HG03460 (cell line): ENCODE measurements at regions not wholly inside any gene's neighbourhood (a gene's known extent, or its start where the extent isn't known, plus 50 kb on each side); places are given as distances from the start of the nearest gene placed in this dataset.

Experiments
- ATAC-seq: cut with Tn5 transposase; IDR thresholded peaks from one replicate; pipeline ENCODE4 v1.9.1; 2021; ENCODE audit not compliant: unreplicated experiment

- ATAC-seq: no peak
Measured at GRCh38 chr3:151935446-151935845, 62.0 kb downstream of the SUCNR1 start.

- ATAC-seq: no peak
Measured at GRCh38 chr3:151940481-151940880, 67.0 kb downstream of the SUCNR1 start.

- ATAC-seq: no peak
Measured at GRCh38 chr3:151943539-151943938, 70.1 kb downstream of the SUCNR1 start.

GRCh38 chr3:151944356-151944755, 70.9 kb downstream of the SUCNR1 start:
- no peak for ATAC-seq

- ATAC-seq: no peak
Measured at GRCh38 chr3:151946606-151947005, 73.2 kb downstream of the SUCNR1 start.

GRCh38 chr3:151949706-151950105, 76.3 kb downstream of the SUCNR1 start:
- ATAC-seq: no peak

- ATAC-seq: no peak
Measured at GRCh38 chr3:151955356-151955755, 81.9 kb downstream of the SUCNR1 start.

GRCh38 chr3:151960961-151961580, 87.6 kb downstream of the SUCNR1 start:
- no peak for ATAC-seq

GRCh38 chr3:151962352-151962751, 88.9 kb downstream of the SUCNR1 start:
- ATAC-seq: no peak

- ATAC-seq: no peak
Measured at GRCh38 chr3:151962912-151963311, 89.5 kb downstream of the SUCNR1 start.

GRCh38 chr3:151964743-151965142, 91.3 kb downstream of the SUCNR1 start:
- ATAC-seq: no peak

- no peak for ATAC-seq
Measured at GRCh38 chr3:151969026-151969642, 95.7 kb downstream of the SUCNR1 start.

GRCh38 chr3:151971814-151972579, 98.6 kb downstream of the SUCNR1 start:
- ATAC-seq: no peak

GRCh38 chr3:151974067-151974466, 100.6 kb downstream of the SUCNR1 start:
- ATAC-seq: no peak

GRCh38 chr3:151976211-151977050, 103.0 kb downstream of the SUCNR1 start:
- no peak for ATAC-seq

GRCh38 chr3:151979906-151980305, 106.5 kb downstream of the SUCNR1 start:
- no peak for ATAC-seq

- ATAC-seq: no peak
Measured at GRCh38 chr3:151983538-151983937, 110.1 kb downstream of the SUCNR1 start.

- ATAC-seq: no peak
Measured at GRCh38 chr3:151985787-151986430, 112.5 kb downstream of the SUCNR1 start.

GRCh38 chr3:151987893-151988292, 114.5 kb downstream of the SUCNR1 start:
- no peak for ATAC-seq

GRCh38 chr3:151989621-151990020, 116.2 kb downstream of the SUCNR1 start:
- no peak for ATAC-seq
